HCT116 (cell line): ENCODE measurements at regions not wholly inside any gene's neighbourhood (a gene's known extent, or its start where the extent isn't known, plus 50 kb on each side); places are given as distances from the start of the nearest gene placed in this dataset.

Experiments
- CEBPB ChIP-seq: IDR thresholded peaks from 2 replicates; pipeline ENCODE4 v1.6.1; 2012; ENCODE audit warnings: low read depth
- EZH2 ChIP-seq: fragments of 200-600 bp; sonication (generic); IDR thresholded peaks from 2 replicates; pipeline ENCODE4 v1.6.1; 2017; ENCODE audit warnings: antibody characterized with exemption, mixed run types
- POLR2A ChIP-seq: IDR thresholded peaks from 2 replicates; pipeline ENCODE4 v1.7.0; 2011; ENCODE audit warnings: borderline replicate concordance; ENCODE audit not compliant: insufficient read depth, insufficient read length; ENCODE audit errors: extremely low read depth
- POLR2AphosphoS5 ChIP-seq: IDR thresholded peaks from 2 replicates; pipeline ENCODE4 v1.6.1; 2011; ENCODE audit warnings: mild to moderate bottlenecking, low read depth, low read length, moderate library complexity
- RAD21 ChIP-seq: IDR thresholded peaks from 2 replicates; pipeline ENCODE4 v1.6.1; 2012; ENCODE audit warnings: low read depth, mild to moderate bottlenecking
- SRF ChIP-seq: IDR thresholded peaks from 2 replicates; pipeline ENCODE4 v1.6.1; 2012; ENCODE audit warnings: low read depth
- TF ChIP-seq, protein P1 (sequence below), 3 experiments: fragments of 200-600 bp in 1 of 3; sonication (generic) in 1 of 3; IDR thresholded peaks in 2 of 3; conservative IDR thresholded peaks in 1 of 3; 2 replicates each; pipeline ENCODE4 v1.5.1; 2012 to 2017; ENCODE audit warnings: low read depth in 2 of 3, low read length in 2 of 3, antibody characterized with exemption in 1 of 3, borderline replicate concordance in 1 of 3, control low read depth in 1 of 3, mild to moderate bottlenecking in 1 of 3, mixed read lengths in 1 of 3, mixed run types in 1 of 3, moderate library complexity in 1 of 3; ENCODE audit not compliant: insufficient read depth in 1 of 3

DNA sequence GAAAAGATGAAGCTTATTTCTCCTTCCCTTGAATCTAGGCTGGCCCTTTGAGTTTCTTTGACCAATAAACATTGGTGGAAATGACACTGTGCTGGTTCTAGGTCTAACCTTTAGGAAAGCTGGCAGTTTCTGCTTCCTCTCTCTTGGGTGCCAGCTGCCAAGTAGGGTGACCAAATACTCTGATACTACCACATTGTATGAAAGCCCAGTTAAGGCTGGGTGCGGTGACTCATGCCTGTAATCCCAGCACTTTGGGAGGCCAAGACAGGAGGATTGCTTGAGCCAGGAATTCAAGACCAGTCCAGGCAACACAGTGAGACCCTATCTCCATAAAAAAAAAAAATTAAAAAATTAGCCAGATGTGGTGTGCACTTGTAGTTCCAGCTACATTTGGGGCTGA lies 320.7 kb downstream of the ZNF621 start:
- TF ChIP-seq RAD21 (no peak), CEBPB (no peak), EZH2 (no peak), POLR2A (no peak), POLR2AphosphoS5 (no peak), SRF (no peak)
- TF ChIP-seq, protein P1, sequence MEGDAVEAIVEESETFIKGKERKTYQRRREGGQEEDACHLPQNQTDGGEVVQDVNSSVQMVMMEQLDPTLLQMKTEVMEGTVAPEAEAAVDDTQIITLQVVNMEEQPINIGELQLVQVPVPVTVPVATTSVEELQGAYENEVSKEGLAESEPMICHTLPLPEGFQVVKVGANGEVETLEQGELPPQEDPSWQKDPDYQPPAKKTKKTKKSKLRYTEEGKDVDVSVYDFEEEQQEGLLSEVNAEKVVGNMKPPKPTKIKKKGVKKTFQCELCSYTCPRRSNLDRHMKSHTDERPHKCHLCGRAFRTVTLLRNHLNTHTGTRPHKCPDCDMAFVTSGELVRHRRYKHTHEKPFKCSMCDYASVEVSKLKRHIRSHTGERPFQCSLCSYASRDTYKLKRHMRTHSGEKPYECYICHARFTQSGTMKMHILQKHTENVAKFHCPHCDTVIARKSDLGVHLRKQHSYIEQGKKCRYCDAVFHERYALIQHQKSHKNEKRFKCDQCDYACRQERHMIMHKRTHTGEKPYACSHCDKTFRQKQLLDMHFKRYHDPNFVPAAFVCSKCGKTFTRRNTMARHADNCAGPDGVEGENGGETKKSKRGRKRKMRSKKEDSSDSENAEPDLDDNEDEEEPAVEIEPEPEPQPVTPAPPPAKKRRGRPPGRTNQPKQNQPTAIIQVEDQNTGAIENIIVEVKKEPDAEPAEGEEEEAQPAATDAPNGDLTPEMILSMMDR (IDR thresholded peaks at IDR 0.05 in 2 of 3, conservative IDR thresholded peaks at IDR 0.05 in 1 of 3; ENCODE audit: borderline replicate concordance in 1 of 3, insufficient read depth in 1 of 3, low read depth in 2 of 3, low read length in 2 of 3), result no peak
